SK-N-SH treated with all-trans-retinoic acid at 6 μM for 48 hours (cell line): ENCODE measurements at regions not wholly inside any gene's neighbourhood (a gene's known extent, or its start where the extent isn't known, plus 50 kb on each side); places are given as distances from the start of the nearest gene placed in this dataset.

Source experiments
- ATAC-seq: fragments of 200-7000 bp; cut with Tn5 transposase; 3 replicates; pipeline ENCODE4 v1.9.1; 2020; ENCODE audit warnings: mild to moderate bottlenecking, moderate library complexity
- BACH2 ChIP-seq: fragments of 250-450 bp; sonication (Bioruptor Pico); IDR thresholded peaks from 2 replicates; pipeline ENCODE4 v1.9.0; 2021; ENCODE audit warnings: mild to moderate bottlenecking, borderline replicate concordance
- CSDC2 ChIP-seq: fragments of 250-450 bp; sonication (Bioruptor Pico); IDR thresholded peaks from 2 replicates; pipeline ENCODE4 v1.5.0; 2020; ENCODE audit warnings: mild to moderate bottlenecking, moderate library complexity
- GLIS3 ChIP-seq: fragments of 250-450 bp; sonication (Bioruptor Pico); IDR thresholded peaks from 2 replicates; pipeline ENCODE4 v1.5.0; 2020; ENCODE audit warnings: mild to moderate bottlenecking, moderate library complexity
- ISL1 ChIP-seq: fragments of 250-450 bp; sonication (Bioruptor Pico); IDR thresholded peaks from 2 replicates; pipeline ENCODE4 v2.1.2; 2022; ENCODE audit warnings: mild to moderate bottlenecking, moderate library complexity
- OSR1 ChIP-seq: fragments of 250-450 bp; sonication (Bioruptor Pico); IDR thresholded peaks from 2 replicates; pipeline ENCODE4 v1.8.0; 2022; ENCODE audit warnings: moderate library complexity, mild to moderate bottlenecking, inconsistent platforms
- PPARA ChIP-seq: fragments of 250-450 bp; sonication (Bioruptor Pico); IDR thresholded peaks from 2 replicates; pipeline ENCODE4 v1.5.0; 2020; ENCODE audit warnings: mild to moderate bottlenecking, borderline replicate concordance
- RARB ChIP-seq: fragments of 250-450 bp; sonication (Bioruptor Pico); IDR thresholded peaks from 2 replicates; pipeline ENCODE4 v1.8.0; 2021; ENCODE audit warnings: mild to moderate bottlenecking, moderate library complexity
- SNAI2 ChIP-seq: fragments of 250-450 bp; sonication (Bioruptor Pico); IDR thresholded peaks from 2 replicates; pipeline ENCODE4 v1.5.0; 2020; ENCODE audit warnings: mild to moderate bottlenecking, moderate library complexity
- TCF4 ChIP-seq: fragments of 250-450 bp; sonication (Bioruptor Pico); IDR thresholded peaks from 2 replicates; pipeline ENCODE4 v1.8.0; 2021; ENCODE audit warnings: mild to moderate bottlenecking, moderate library complexity, borderline replicate concordance
- TOX ChIP-seq: fragments of 250-450 bp; sonication (Bioruptor Pico); IDR thresholded peaks from 2 replicates; pipeline ENCODE4 v1.8.0; 2021; ENCODE audit warnings: mild to moderate bottlenecking, moderate library complexity, borderline replicate concordance
- ZC3H10 ChIP-seq: fragments of 250-450 bp; sonication (Bioruptor Pico); IDR thresholded peaks from 2 replicates; pipeline ENCODE4 v1.5.1; 2021; ENCODE audit warnings: mild to moderate bottlenecking, moderate library complexity
- ZFP3 ChIP-seq: fragments of 250-450 bp; sonication (Bioruptor Pico); IDR thresholded peaks from 2 replicates; pipeline ENCODE4 v1.5.0; 2020; ENCODE audit warnings: mild to moderate bottlenecking, moderate library complexity
- ZFP30 ChIP-seq: fragments of 450-650 bp; formaldehyde crosslinking; IDR thresholded peaks from 2 replicates; pipeline ENCODE4 v1.5.0; 2022; ENCODE audit warnings: mild to moderate bottlenecking, moderate library complexity
- ZNF565 ChIP-seq: fragments of 450-650 bp; formaldehyde crosslinking; conservative IDR thresholded peaks from 2 replicates; pipeline ENCODE4 v1.5.0; 2020; ENCODE audit warnings: low read depth, mild to moderate bottlenecking, moderate library complexity
- ZNF70 ChIP-seq: fragments of 450-650 bp; formaldehyde crosslinking; IDR thresholded peaks from 2 replicates; pipeline ENCODE4 v1.5.0; 2020; ENCODE audit warnings: mild to moderate bottlenecking, moderate library complexity
- ZNF8 ChIP-seq: fragments of 450-650 bp; formaldehyde crosslinking; IDR thresholded peaks from 2 replicates; pipeline ENCODE4 v1.5.0; 2020; ENCODE audit warnings: mild to moderate bottlenecking, moderate library complexity
- TF ChIP-seq, protein P1 (sequence below): fragments of 250-450 bp; sonication (Bioruptor Pico); IDR thresholded peaks from 2 replicates; pipeline ENCODE4 v1.5.1; 2020; ENCODE audit warnings: low read depth, mild to moderate bottlenecking, moderate library complexity
- TF ChIP-seq, protein P2 (sequence below): fragments of 250-450 bp; sonication (Bioruptor Pico); IDR thresholded peaks from 2 replicates; pipeline ENCODE4 v1.5.0; 2020; ENCODE audit warnings: mild to moderate bottlenecking, moderate library complexity
- TF ChIP-seq, protein P3 (sequence below): fragments of 250-450 bp; sonication (Bioruptor Pico); IDR thresholded peaks from 2 replicates; pipeline ENCODE4 v1.5.1; 2021; ENCODE audit warnings: mild to moderate bottlenecking, moderate library complexity
- TF ChIP-seq, protein P4 (sequence below): fragments of 250-450 bp; sonication (Bioruptor Pico); IDR thresholded peaks from 2 replicates; pipeline ENCODE4 v1.8.0; 2020; ENCODE audit warnings: mild to moderate bottlenecking, moderate library complexity, borderline replicate concordance
- TF ChIP-seq, protein P5 (sequence below): fragments of 250-450 bp; sonication (Bioruptor Pico); IDR thresholded peaks from 2 replicates; pipeline ENCODE4 v1.8.0; 2021; ENCODE audit warnings: low read depth, mild to moderate bottlenecking, moderate library complexity, borderline replicate concordance

DNA sequence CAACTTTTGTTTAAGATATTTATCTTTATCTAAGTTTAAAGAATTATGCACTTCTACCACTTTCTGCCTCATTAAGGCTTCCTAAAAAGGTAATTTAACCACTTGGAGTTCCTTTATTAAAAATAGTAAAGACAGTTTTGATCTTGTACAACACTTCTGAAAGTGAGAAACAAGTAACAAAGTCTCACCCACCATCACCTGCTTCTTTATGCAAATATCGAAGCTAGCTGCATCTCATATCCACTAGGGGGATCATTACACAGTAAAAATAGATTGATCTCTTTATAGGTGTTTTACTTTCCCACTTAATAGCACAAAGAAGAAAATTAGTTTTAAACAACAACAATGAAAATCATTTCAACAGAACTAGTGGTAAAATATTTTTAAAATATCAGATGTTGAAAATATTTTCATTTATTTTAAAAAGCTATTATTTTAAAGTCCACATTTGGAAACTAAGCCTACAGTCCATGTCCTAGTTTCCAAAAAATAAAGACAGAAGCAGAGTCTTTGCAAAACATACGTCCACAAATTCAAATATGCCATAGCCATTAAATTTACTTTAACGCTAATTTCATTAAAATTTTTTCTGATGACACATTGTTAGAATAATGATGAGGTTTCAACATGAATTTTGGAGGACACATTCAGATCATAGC lies 160.0 kb upstream of the SOX5 start:
- TF ChIP-seq PPARA (CRISPR knock-in tag) (no peak), SNAI2 (no peak), BACH2 (CRISPR knock-in tag) (no peak), ZNF565 (CRISPR knock-in tag) (no peak), ZFP3 (CRISPR knock-in tag) (no peak), ZNF8 (CRISPR knock-in tag) (no peak), ISL1 (CRISPR knock-in tag) (no peak), OSR1 (no peak), RARB (CRISPR knock-in tag) (no peak), CSDC2 (CRISPR knock-in tag) (no peak)
- TF ChIP-seq, protein P1, sequence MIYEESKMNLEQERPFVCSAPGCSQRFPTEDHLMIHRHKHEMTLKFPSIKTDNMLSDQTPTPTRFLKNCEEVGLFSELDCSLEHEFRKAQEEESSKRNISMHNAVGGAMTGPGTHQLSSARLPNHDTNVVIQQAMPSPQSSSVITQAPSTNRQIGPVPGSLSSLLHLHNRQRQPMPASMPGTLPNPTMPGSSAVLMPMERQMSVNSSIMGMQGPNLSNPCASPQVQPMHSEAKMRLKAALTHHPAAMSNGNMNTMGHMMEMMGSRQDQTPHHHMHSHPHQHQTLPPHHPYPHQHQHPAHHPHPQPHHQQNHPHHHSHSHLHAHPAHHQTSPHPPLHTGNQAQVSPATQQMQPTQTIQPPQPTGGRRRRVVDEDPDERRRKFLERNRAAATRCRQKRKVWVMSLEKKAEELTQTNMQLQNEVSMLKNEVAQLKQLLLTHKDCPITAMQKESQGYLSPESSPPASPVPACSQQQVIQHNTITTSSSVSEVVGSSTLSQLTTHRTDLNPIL (CRISPR knock-in tag) = no peak
- TF ChIP-seq, protein P2, sequence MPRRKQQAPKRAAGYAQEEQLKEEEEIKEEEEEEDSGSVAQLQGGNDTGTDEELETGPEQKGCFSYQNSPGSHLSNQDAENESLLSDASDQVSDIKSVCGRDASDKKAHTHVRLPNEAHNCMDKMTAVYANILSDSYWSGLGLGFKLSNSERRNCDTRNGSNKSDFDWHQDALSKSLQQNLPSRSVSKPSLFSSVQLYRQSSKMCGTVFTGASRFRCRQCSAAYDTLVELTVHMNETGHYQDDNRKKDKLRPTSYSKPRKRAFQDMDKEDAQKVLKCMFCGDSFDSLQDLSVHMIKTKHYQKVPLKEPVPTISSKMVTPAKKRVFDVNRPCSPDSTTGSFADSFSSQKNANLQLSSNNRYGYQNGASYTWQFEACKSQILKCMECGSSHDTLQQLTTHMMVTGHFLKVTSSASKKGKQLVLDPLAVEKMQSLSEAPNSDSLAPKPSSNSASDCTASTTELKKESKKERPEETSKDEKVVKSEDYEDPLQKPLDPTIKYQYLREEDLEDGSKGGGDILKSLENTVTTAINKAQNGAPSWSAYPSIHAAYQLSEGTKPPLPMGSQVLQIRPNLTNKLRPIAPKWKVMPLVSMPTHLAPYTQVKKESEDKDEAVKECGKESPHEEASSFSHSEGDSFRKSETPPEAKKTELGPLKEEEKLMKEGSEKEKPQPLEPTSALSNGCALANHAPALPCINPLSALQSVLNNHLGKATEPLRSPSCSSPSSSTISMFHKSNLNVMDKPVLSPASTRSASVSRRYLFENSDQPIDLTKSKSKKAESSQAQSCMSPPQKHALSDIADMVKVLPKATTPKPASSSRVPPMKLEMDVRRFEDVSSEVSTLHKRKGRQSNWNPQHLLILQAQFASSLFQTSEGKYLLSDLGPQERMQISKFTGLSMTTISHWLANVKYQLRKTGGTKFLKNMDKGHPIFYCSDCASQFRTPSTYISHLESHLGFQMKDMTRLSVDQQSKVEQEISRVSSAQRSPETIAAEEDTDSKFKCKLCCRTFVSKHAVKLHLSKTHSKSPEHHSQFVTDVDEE = no peak
- TF ChIP-seq, protein P3, sequence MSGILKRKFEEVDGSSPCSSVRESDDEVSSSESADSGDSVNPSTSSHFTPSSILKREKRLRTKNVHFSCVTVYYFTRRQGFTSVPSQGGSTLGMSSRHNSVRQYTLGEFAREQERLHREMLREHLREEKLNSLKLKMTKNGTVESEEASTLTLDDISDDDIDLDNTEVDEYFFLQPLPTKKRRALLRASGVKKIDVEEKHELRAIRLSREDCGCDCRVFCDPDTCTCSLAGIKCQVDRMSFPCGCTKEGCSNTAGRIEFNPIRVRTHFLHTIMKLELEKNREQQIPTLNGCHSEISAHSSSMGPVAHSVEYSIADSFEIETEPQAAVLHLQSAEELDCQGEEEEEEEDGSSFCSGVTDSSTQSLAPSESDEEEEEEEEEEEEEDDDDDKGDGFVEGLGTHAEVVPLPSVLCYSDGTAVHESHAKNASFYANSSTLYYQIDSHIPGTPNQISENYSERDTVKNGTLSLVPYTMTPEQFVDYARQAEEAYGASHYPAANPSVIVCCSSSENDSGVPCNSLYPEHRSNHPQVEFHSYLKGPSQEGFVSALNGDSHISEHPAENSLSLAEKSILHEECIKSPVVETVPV (CRISPR knock-in tag) = no peak
- TF ChIP-seq, protein P4, sequence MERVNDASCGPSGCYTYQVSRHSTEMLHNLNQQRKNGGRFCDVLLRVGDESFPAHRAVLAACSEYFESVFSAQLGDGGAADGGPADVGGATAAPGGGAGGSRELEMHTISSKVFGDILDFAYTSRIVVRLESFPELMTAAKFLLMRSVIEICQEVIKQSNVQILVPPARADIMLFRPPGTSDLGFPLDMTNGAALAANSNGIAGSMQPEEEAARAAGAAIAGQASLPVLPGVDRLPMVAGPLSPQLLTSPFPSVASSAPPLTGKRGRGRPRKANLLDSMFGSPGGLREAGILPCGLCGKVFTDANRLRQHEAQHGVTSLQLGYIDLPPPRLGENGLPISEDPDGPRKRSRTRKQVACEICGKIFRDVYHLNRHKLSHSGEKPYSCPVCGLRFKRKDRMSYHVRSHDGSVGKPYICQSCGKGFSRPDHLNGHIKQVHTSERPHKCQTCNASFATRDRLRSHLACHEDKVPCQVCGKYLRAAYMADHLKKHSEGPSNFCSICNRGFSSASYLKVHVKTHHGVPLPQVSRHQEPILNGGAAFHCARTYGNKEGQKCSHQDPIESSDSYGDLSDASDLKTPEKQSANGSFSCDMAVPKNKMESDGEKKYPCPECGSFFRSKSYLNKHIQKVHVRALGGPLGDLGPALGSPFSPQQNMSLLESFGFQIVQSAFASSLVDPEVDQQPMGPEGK (CRISPR knock-in tag) = no peak
- TF ChIP-seq, protein P5, sequence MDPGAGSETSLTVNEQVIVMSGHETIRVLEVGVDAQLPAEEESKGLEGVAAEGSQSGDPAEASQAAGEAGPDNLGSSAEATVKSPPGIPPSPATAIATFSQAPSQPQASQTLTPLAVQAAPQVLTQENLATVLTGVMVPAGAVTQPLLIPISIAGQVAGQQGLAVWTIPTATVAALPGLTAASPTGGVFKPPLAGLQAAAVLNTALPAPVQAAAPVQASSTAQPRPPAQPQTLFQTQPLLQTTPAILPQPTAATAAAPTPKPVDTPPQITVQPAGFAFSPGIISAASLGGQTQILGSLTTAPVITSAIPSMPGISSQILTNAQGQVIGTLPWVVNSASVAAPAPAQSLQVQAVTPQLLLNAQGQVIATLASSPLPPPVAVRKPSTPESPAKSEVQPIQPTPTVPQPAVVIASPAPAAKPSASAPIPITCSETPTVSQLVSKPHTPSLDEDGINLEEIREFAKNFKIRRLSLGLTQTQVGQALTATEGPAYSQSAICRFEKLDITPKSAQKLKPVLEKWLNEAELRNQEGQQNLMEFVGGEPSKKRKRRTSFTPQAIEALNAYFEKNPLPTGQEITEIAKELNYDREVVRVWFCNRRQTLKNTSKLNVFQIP = no peak
- TF ChIP-seq, all 23 proteins: peak for 0
- peak; percentile 46; the same call in 1 of the 3 replicates for ATAC-seq

DNA sequence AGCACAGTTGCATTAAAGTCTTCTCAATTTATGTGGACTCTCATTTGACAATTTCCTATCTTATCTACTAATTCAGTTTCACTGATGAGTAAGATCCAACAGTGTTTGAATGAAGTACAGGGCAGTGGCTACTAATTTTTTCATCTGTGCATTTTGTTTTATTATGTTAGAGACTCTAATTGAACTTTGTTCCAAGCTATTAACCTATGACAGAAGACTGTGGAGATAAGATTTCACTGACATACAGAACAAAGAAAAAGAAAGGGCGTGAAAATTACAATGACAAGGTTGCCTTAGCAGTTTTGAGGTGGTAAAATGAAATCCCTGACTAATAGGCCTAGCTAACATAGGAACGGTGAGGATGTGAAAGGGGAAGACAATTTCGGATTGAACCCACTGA lies 153.2 kb upstream of the SOX5 start:
- TF ChIP-seq OSR1 (no peak), CSDC2 (CRISPR knock-in tag) (no peak), TOX (no peak), ZFP30 (CRISPR knock-in tag) (no peak), ZNF565 (CRISPR knock-in tag) (no peak)
- ATAC-seq = no peak

DNA sequence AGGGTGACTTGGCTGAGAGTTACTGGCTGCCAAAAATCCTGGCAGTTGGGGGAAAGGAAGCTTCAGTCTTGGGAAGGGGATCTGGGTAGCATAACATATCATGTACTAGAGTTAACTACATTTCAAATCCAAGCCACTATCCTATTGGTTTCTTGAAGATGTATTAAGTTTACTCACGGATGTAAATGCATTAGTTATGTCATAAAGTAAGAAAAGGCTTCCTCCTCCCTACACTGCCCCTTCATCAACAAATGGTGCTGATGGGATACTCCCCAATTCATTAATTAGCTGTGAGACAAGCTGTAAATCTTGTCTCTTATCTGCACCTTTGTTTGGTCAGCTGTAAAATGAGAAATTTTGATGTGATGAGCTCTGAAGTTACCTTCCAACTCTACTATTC lies 150.1 kb upstream of the SOX5 start:
- ATAC-seq = no peak
- no peak for TF ChIP-seq SNAI2
- TF ChIP-seq, protein P5 = no peak
- no peak for TF ChIP-seq GLIS3 (CRISPR knock-in tag)
- no peak for TF ChIP-seq ZFP3 (CRISPR knock-in tag)
- no peak for TF ChIP-seq ZFP30 (CRISPR knock-in tag)
- no peak for TF ChIP-seq ISL1 (CRISPR knock-in tag)
- TF ChIP-seq RARB (CRISPR knock-in tag) = no peak
- TF ChIP-seq ZNF70 = no peak
- TF ChIP-seq, protein P2 = no peak
- no peak for TF ChIP-seq TCF4 (CRISPR knock-in tag)
- TF ChIP-seq, protein P4 (CRISPR knock-in tag) = no peak
- no peak for TF ChIP-seq ZNF565 (CRISPR knock-in tag)
- TF ChIP-seq ZC3H10 = no peak
- no peak for TF ChIP-seq CSDC2 (CRISPR knock-in tag)
- TF ChIP-seq OSR1 = no peak
